Hematopoietic multipotent progenitor cell treated with erythropoietin and hydrocortisone succinate and interleukin-3 and kit ligand, for 6 days (in vitro differentiated cells): ENCODE measurements at regions not wholly inside any gene's neighbourhood (a gene's known extent, or its start where the extent isn't known, plus 50 kb on each side); places are given as distances from the start of the nearest gene placed in this dataset.

Source experiments
- DNase-seq: peaks from one replicate; pipeline ENCODE4 v3.0.0-alpha.2; 2015

DNA sequence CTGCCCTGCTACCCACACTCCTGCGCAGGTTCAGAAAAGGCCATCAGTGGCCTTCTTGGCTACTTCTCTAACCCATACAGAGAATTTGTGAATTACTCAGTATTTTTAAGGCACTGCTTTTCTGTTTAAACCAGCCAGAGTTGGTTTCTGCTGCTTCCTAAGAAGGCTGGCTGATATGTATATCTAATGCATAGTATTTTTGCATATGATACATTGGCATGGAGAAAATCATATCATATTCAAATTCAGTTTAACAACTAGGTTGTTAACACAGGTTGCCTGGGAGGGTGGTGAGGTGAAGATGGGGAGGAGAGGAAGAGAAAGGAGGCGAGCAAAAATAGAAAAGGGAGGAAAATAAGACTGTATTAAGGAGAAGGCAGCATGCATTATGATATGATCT, 132.8 kb upstream of the ADPGK start:
- no peak for DNase-seq

DNA sequence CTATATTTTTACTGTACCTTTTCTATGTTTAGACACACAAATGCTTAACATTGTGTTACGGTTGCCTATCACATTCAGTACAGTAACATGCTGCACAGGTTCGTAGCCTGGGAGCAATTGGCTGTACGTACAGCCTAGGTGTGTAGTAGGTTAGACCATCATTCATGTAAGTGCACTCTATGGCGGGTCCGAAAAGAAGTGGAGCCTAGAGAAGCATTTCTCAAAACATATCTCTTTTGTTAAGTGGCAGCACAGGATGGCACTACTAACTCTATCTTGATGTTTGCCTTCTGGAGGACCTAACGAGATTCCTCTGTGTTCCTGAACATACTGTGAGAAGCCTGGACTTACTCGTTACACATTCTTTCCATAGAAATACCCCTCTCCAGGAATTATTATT, 132.3 kb upstream of the ADPGK start:
- no peak for DNase-seq

DNA sequence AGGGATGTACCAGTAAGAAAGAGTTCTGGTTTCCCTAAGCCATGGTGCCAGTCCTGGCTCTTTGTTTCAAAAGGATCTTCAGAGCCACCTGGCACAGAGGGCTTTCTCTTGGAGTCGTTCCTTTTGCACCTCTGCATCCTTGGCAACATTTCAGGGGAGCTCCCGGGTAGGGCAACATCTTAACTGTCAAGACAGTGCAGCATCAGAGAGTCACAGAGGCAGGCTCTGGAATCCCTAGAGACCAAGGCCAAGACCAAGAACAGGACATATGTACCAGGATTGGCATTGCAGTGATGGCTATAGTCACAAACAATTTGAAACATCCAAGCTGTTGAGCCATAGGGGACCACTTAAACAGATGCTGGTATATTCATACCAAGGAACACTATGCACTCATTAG, 129.4 kb upstream of the ADPGK start:
- no peak for DNase-seq

DNA sequence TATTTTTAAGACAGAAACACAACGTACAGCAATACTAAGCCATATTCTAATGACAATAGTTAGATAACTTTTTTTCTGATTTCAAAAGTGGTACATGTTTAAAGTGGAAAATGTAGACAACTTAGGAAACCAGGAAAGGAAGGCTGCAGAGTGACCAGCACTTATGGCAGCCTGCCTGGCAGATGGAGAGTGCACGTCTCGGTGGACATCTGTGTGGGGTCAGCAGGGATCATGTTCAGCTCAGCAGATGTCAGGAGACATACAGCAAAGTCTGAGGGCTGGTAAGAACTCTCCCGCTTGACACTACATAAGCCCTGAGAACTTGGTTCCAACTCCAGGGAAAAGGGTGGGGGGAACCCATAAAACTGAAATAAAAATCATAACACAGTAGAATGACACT, 128.6 kb upstream of the ADPGK start:
- no peak for DNase-seq

- no peak for DNase-seq
Observed at GRCh38 chr15:72911626-72912025, 128.1 kb upstream of the ADPGK start.

DNA sequence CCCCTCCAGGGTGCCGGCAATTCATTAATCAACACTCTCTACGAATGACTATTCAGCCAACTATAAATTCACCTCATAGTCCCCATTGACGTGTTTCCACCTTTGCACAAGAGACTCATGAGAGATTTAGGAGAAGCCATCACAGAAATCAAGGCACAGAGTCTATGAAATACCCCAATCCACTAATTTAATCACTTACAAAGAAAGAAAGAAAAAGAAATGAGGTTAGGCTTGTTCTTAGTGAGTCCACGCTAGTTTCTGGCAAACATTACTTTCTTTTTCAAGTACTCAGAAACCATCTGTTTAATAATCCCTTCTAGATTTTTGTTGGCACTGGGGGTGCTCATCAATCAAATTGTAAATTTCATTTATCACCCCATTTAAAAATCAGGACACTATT, 125.2 kb upstream of the ADPGK start:
- no peak for DNase-seq

DNA sequence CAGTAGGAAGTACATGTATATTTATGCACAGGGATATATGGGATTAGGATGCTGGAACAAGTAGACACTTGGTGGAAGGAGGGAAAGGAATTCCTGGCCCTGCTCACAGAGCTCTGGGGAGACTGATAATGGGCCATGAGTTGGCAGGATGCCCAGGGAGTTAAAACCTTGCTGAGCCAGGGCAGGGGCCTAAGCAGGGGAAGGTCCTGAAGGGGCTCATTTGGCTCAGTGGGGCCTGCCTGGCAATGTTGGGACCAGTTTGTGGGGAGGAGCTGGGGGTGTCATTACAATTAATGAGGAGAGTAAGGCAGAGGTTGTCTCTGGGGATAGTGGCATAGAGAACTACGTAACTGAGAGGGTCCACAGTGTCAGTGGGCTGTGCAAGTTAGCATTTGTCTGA, 124.2 kb upstream of the ADPGK start:
- DNase-seq = peak; percentile 17

GRCh38 chr15:72902919-72903260, 119.3 kb upstream of the ADPGK start:
- DNase-seq = no peak

GRCh38 chr15:72902245-72902918, 118.8 kb upstream of the ADPGK start:
- no peak for DNase-seq

GRCh38 chr15:72892986-72893385, 109.4 kb upstream of the ADPGK start:
- DNase-seq = no peak

DNA sequence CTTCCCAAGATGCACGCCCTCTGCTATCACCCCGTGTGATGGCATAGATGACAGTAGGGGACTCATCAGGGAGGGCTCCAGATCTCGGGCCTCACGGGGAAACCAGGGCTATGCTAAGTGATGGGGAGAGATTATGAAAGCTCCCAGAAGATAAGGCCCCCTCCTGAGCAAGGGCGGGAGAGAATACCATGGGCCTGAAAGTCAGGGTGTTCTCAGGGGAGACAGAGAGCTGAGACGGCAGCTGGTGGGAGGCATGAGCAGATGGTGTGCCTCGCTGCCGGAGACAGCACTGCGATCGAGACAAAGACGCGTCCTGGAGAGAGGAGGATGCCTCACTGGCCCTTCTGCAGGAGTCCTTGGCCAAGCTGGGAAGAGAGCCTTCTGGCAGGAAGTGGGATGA, 106.5 kb upstream of the ADPGK start:
- no peak for DNase-seq

- DNase-seq = no peak
Observed at GRCh38 chr15:72889545-72889944, 106.0 kb upstream of the ADPGK start.

GRCh38 chr15:72888811-72889210, 105.3 kb upstream of the ADPGK start:
- DNase-seq = no peak

DNA sequence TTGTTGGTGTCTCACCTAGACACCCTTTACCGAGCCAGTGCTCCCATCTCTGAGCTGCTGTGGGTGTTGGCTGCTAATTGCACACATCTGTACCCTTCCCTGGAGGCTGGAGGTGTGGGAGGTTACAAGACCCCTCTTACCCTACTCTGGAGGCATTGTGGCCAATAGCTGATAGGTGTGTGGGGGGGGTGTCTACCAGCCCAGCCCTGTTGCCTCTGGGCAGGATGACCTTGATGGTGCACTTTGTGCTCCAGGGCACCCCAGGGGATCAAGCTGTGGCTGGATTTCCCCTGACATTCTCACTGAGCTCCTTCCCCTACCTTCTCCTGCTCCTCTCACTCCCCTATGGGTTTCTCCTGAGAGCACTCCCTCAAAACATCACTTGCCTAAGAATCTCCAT, 104.7 kb upstream of the ADPGK start:
- no peak for DNase-seq

DNA sequence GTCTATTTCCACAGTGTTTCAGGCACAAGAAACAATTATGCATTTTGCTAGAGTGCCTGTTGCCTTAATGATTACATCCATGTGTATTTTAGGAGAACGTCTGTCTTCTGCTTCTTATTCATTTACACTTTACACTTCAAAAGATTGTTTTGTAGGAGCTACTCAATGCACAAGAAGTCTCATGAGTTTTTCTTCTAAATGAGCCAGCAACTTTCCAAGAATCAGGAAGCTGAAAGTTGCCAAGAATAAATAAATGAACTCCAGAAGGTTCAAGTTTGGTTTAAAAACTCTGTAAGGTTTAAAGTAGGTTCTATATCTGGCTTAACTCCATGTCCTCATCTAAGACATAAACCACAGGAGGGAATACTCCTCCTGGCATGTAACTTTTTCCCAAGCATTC, 103.8 kb upstream of the ADPGK start:
- DNase-seq = no peak

DNA sequence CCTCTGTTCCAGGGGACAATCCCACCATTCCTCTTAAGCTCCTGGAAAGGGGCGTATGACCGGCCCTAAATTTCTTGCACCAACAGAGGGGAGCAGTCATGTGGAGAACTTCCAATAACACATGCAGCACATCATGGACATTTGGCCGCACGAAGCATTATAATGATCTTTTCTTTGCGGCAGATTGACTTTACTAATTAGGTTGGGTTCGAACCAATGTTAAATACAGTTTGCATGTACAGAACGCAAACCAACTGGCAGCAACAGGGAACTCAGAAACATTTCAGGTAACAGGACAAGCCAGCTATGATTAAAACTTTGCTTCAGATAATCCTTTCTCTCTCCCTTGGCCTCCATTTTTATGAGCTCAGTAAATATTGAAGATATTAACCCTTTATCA, 100.8 kb upstream of the ADPGK start:
- DNase-seq = no peak

GRCh38 chr15:72873379-72874233, 90.0 kb upstream of the ADPGK start:
- no peak for DNase-seq

DNA sequence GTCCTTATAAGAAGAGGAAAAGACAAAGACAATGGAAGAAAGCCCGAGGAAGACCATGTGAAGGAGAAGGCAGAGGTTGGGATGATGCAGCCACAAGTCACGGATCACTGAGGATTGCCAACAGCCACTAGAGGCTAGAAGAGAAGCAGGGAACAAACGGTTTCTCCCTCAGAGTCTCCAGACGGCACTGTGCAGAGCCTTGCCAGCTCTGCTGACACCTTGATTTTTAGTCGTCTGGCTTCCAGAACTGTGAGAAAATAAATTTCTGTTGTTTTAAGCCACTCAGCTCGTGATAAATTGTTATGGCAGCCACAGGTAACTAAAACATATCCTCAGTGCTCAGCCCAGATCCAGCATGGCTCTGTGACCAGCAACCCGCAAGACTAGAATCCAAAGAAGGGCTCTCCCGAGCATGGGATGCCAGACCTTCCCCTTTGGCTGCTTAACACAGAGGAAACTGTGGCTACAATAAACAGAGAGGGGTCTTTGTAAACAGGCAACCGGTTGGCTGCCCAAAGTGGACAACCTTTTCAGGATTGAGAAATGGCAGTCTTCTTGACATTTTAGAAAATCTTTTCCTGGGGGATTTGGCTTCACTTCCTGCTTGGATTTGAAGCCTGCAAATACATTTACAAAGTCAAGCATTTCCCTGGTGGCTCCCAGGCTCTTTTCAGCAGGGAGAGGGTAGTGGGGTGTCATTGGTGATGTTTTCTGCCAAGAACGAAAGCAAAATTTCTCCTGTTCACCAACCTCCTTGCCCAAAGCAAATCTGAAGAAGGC, 88.7 kb upstream of the ADPGK start:
- DNase-seq = no peak

GRCh38 chr15:72866866-72867616, 83.5 kb upstream of the ADPGK start:
- no peak for DNase-seq

- DNase-seq = no peak
Observed at GRCh38 chr15:72866182-72866581, 82.6 kb upstream of the ADPGK start.

DNA sequence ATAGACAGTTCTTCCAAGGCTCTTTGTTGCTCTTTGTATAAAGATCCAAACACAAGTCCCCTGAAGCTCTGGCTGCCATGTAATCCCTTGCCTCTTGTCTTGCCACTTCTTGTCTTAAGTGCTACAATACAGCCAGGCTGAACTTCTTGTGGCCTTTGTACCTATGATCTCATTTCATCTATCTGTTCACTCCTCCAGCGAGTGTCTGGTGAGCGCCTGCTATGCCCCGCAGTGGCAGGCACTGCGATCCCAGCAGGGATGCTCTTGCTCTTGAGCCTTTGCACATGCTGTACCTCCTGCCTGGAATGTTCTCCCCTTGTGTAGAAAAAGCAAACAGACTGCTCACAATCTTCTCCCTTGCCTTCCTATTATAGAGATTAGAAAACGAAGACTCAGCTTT, 81.9 kb upstream of the ADPGK start:
- no peak for DNase-seq

DNA sequence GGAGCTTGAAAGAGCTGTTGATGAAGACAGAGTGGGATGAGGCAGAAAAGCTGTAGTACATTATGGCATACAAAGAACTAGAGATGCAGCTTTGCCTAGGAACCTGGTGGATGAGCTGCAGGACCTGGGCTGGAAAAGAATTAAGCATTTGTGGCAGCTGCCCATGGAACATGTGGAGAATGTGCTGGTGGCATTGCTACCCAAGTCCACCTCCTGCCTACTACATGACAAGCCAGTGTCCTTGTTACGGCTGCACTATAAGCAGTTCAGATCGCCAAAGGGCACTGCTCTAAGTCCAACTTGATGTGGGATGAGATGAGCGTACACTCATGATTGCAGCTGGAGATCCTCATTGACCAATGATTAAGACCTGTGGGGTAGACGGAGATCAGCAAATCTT, 81.1 kb upstream of the ADPGK start:
- DNase-seq = no peak

DNA sequence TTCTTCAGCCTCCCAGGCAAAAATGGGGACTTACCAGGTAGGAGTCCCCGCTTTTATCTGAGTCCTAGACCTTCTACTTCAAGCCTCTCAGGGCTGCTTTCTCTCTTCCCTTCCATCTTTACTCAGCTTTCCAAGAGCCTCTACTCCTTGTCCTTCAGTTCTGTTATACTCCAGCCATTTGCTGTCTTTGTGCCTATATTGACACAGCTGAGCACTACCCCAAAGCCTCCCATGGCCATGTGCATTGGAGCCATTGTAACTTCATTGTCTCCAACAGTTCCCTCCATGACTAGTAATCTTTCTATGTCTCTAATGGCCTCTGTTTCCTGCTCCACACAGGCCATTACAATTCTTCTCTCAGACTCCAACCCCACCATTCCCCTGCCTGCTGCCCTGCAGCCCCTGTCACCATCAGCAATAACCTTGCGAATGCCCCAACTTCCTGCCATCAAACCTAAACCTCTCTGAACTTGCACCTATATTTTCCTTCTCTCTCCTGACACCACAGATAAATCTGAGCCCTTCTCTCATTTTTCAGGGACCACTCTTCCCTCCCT, 77.9 kb upstream of the ADPGK start:
- DNase-seq = no peak
